NCI-H446 treated with DMSO at 0.1 percent for 48 hours (cell line): ENCODE measurements at regions not wholly inside any gene's neighbourhood (a gene's known extent, or its start where the extent isn't known, plus 50 kb on each side); places are given as distances from the start of the nearest gene placed in this dataset.

Experiments used
- DNase-seq: peaks from one replicate; lab custom pipeline; 2025; lab: John Stamatoyannopoulos, UW

DNA sequence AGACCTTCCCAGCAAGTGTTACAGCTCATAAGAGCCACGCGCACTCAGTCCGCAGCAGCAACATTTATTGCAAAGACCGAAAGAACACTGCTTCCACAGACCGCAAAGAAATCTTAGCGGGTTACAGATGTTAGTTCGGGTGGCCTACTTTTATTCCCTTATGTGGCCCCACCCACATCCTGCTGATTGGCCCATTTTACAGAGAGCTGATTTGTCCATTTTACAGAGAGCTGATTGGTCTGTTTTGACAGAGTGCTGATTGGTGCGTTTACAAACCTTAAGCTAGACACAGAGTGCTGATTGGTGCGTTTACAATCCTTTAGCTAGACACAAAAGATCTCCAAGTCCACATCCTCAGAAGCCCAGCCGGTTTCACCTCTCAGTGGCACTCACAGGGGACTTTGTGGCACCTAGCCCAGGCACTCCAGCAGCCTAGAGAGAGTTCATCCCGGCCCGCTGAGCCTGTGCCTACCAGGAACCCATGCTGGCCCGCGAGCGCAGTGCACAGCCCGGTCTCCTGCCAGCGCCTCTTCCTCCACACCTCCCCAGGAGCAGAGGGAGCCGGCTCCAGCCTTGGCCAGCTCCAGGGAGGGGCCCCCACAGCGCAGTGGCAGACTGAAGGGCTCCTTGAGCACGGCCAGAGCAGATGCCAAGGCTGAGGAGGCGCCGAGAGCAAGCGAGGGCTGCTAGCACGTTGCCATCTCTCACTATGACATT lies 244.3 kb upstream of the TSHZ2 start:
- DNase-seq: no peak

DNA sequence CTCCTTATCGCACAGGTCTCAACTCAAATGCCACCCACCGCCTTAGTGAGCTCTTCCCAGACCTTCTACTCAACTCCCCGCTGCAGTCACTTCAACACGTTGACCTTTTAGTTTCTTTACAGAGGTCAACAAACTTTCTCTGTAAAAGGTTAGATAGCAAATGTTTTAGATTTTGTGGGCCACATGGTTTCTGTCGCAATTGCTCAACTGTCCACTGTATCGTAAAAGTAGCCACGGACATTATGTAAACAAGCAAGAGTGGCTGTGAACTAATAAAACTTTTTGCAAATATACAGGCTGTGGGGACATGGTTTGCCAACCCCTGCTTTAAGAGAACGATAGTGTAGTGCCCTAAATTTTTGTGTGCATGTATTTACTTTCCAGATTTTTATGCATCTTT lies 247.6 kb upstream of the TSHZ2 start:
- no peak for DNase-seq

DNA sequence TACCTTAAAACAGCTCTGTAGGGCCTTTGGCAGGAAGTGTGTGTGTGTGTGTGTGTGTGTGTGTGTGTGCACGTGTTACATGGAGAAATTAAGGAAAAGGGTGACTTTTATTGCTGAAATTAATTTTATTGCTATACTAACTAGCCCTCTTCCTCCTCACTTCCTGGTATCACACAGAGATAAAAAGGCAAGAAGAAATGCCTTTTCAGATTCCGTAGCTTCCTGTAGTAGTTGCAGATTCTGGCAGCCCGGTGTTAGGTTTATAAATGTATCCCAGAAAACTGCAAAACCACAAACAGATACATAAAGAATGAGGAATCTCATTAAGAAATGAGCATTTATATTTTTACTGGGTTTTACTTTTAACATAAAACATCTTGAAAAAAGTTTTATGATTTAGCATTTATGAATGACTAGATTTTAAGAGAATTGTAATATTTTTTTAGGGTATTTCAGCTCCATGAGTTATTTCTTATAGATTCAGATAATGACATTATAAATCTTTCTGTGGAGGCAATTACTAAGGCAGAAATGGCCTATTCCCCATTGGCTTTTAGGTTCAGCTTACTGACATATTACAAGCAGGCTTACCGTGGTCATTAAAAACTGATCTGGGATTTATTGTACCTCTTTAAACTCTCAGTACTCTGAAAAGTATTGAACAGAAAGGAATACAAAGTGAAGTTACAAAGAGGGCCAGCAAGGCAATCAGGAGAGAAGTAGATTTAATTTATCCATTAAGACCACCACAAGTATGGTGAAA lies 249.1 kb upstream of the TSHZ2 start:
- no peak for DNase-seq

DNA sequence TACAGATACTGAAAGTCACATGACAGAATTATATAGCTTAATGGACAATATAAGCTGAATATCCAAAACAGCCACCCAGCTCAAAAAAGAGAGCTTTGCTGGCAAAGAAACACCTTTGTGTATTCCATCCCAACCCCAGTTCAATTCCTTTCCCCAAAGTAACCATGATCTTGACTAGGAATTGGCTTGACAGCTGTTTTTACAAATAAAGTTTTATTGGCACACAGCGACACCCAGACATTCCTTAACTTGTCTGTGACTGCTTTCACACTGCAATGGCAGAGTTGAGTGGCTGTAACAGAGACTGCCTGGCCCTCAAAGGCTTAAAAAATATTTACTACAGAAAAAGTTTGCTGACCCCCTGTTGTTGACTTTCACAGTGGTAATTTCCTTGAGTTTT lies 264.0 kb upstream of the TSHZ2 start:
- no peak for DNase-seq

DNA sequence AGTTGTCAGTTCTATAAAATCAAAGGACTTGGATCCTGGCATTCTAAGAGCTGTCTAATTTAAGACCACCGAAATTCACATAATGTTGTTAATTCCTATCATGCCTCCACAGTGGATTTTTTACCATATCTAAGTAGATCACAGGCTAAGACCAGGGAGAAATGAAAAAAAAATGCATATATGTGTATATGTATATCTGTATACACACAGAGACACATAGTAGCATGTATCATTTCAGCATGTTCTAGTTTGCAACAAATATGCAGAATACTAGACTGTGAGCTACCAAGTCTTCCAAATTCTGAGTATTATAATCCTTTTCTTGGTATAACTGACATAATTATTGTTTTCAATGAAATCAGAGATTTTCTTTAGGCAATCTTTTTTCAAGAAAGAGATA lies 267.6 kb upstream of the TSHZ2 start:
- no peak for DNase-seq

DNA sequence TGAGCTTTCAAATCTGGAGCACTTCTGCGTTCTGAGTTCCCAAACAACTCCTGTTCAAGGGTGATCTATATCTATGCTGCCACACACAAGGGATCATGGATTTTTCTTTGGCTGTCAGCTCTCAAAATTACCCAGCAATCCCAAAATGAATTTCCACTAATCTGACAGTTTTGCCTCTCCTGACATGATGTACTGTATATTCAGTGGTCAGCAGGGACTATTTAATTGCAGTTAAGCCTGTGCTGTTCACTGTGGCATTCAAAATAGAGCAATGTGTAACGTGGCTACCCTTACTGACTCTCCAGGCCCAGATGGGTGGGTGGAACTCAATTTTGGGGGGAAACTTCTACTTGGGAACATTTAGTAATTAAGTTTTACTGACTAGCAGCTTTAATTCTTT lies 283.8 kb upstream of the TSHZ2 start:
- no peak for DNase-seq

DNA sequence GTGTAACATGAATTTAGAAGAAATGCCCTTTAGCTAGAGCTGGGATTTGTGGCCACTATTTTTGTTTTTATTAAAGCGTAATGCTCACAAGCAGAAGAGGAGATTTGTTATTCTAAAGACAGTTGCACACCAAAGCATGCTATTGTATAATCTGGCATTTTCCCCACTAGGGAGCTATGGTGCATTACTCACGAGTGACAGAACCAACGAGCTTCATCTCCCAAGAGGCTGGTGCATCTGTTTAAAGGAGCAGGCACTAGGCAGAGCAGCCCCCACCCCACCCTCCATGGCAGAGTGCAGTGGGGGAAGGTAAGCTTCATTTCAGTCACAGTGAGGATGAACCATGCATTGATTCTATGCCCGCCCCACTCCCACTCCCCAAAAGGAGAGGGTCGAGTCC lies 287.3 kb upstream of the TSHZ2 start:
- no peak for DNase-seq

DNA sequence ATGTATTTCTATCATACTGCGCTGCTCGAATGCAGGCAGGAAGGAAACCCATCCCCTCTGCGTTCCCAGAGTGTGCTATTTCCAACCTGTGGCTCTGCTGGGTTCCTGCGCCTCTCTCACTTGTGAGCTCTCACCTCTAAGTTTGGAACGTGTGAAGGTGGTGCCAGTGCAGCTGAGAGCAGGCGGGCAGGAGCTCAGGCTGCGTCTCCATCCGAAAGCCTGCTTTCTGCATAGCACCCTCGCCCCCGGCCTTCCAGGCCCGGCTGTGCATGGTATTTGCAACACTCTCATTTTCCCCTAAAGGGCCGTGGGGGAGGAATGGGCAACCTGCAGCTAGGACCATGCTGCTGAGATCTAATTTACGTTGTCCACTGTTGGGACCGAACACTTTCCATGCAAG lies 288.0 kb upstream of the TSHZ2 start:
- no peak for DNase-seq

DNA sequence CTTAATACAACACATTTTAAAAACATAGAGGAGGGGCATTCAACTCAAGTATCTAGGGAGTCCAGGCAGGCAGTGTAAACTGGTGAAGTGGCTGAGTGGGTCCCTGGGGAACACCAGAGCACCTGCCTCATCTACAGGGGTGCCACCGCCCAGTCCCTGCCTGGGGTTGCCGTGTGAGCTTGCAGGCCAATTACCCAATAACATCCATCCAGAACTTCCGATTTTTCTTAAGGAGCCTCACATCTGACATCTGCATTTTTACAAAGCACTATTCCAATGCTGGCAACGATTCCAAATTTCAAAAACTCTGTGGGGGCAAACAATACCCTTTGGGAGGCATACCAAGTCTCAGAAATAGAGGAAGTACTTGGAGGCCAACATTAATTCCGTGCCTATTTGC lies 288.4 kb upstream of the TSHZ2 start:
- no peak for DNase-seq

DNA sequence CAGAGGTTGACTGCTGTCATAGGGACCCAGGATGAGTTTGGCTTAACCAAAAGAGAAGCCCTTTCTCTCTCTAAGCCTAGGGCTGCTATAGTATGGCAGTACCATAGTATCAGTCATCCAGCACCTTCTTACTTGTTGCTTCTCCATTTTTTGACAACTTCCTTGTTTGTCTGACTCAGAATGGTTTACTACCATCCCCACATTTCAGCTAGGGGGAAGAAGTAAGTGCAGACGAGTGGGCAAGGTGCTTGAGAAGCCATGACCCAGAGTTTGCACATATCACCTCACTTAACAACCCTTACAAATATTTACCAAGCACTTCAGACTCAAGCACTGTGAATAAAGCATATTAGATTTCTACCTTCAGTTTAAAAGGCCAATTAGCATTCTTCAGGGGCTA lies 289.9 kb upstream of the TSHZ2 start:
- DNase-seq: no peak

DNA sequence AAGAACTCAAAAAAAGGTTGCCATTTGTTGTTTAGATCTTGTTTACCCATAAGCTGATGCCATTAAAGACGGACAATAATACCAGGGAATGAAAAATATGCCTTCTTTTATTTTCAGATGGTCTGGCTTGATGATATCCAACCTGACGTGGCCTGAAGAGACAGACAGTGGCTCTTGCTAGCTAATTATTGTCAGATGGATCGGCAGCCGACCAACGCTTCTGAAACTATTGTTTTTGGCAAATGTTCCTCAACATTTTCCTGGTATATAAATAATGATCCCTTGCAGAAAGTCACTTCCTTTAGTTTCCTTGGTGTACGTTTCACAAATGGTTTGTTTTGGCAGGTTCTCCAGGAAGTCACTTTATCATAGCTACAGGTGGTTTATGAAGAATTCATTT lies 290.9 kb upstream of the TSHZ2 start:
- DNase-seq: no peak

DNA sequence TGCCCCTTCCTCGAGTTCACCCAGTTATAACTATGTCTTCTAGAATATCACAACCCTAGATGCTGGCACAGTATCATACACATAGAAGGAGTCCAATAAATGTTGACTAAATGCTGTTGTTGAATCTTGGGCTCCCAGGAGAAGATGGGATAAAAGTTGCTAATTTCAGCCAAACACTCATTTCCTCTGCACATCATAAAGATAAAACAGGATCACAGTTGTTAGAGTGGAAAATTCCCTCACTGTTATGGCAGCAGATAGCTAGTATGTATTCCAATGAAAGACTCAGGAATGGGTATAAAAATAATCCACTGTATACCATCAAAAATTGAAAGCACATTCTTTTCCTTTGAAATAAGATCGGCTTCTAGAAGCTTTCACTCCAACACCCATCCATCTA lies 294.9 kb upstream of the TSHZ2 start:
- no peak for DNase-seq

DNA sequence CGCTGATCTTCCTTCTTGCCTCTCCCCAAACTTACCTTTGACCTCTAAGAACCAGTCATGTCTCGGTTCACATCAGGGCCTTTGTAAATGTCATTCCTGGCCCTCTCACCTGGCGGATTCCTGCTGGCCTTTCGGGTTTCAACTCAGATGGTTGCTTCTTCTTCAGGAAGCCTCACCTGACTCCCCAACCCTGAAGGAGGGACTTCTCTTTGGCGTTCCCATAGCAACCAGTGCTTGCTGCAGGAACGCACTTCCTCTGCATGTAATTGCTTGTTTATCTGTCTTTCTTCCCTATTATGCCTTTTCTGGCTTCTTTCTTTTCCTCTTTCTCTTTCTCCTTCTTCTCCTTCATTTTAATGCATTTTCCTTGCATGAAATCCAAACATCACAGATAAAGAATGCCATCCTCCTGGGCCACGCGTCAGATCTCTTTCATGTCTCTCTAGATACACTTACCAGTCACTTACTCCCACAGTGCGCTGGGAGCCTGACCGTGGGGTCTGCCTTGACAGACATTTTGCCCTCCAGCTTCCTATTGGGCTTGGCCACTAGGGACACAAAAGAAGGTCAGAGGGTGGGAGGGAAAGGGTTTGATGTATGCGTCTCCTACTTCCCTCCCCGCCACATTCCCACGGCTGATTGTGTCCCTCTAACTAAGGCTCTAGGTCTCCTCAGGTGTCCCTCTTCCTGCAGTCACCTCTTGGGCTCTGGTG lies 295.7 kb upstream of the TSHZ2 start:
- no peak for DNase-seq

DNA sequence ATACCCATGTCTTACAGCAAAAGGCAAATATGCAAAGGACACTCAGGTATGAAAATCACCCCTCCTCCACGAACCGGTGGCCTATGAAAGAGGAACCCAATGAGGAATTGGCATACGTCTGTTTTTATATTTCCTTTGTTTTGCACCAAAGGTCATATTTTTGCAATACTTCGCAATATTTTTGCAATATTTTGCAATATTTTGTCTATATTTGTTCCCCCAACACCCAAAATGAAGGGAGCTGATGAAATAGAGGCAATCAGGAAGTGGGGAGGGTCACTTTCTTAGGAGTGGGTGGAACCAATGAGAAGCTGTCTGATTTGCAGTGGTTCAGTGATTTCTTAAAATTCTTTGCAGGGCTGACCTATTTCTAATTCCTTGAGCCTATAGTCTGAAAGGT lies 296.8 kb upstream of the TSHZ2 start:
- DNase-seq: no peak

DNA sequence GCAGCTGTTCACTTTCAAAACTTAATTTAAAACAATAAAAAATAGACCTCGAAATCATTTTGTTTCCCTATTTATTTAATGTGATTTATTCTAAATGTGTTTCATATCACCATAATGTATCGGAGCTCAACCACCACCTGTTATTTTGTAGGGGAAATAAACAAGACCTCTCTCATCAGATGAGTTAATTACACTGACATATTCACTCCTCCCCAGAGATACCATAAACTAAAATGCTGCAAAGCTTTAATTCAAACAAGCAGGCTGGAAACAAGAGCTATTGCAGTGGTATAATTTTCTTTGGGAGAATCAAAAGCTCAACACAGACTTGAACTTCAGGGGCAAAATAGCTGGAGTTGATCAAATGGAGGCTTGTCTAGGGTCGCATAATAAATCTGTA lies 303.5 kb upstream of the TSHZ2 start:
- no peak for DNase-seq

DNA sequence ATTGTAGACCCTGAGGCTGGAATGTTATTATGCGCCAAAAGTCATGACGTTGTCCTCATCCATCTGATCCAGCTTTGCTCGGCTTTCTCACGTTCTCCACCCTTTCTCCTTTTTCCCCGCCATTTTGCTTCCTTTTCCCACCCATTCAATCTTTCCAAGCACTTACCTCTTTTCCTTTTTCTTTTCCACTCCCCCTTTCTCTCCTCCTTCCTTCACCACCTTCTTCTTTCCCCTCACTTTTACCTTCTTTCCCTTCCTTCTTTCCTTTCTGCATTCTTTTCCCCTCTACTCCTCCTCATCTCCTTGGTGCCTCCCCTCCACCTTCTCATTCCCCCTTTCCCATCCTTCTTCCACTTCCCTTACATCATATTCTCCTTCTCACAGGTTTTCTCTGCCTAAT lies 304.8 kb upstream of the TSHZ2 start:
- no peak for DNase-seq

DNA sequence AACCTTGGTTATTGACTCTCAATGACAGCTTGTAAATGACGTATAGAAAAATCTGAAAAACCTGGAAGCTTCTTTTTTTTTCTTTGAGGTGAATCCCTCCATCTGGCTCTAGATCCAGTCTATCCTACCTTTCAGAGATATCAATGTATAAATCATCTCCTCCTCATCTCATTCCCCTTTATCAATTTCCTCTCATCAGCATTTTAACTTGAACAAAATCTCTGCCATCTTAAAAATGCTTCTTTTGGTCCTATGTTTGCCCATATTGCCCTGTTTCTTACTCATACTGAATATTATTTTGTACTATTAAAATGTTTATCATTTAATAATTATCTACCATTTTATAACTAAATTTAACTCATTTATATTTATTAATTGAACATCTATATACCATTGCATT lies 306.7 kb upstream of the TSHZ2 start:
- no peak for DNase-seq

DNA sequence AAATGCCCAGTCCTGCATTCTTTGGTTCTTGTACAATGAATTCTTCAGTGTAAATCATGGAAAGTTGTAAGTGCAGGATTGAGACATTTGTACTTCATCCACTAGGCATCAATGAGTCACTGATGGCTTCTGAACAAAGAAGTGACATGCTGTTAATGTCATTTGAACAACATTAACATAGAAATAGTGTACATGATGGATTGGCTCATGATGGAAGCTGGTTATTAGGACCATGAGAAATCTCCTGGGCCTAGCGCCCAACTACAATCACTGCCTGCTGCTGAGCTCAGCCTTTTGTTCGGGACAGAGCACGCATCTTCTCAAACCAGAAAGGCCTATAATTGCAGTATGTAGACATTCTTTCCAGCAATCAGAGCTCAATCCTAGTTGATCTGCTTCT lies 316.8 kb upstream of the TSHZ2 start:
- no peak for DNase-seq

DNA sequence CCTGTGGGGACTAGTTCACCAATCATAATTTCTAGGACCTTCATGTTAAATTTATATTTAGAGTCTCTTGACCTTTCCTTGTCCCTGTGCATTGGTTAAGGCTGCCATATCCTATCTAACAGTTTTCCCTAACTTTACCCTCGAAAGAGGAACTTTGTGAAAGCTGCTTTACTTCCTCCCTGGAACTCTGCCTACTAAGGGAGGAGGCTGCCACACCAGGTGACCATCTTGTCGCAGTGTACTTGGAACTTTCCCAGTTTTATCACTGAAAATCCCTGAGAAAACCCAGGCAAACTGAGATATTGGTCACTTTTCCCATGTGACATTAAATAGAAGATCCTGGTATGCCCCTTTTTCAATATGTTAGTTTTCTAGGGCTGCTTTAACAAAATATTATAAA lies 317.6 kb upstream of the TSHZ2 start:
- DNase-seq: no peak

DNA sequence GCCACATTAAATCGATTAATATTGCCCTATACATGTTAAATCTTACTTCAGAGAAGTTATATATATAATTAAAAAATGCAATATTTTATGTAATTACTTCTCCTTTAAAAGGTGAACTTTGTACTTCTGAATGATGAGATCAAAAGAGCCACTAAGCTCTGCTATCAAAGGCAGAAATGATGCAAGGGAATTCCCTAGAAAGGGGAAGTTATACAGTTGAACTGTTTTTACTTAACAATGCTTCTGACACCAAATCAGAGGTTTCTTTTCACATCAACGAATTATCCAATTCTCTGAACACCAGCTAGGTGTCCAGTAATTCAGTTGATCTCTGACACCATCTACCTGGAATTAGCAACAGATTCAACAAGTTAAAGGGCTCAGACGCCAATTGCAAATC lies 319.9 kb upstream of the TSHZ2 start:
- DNase-seq: no peak

DNA sequence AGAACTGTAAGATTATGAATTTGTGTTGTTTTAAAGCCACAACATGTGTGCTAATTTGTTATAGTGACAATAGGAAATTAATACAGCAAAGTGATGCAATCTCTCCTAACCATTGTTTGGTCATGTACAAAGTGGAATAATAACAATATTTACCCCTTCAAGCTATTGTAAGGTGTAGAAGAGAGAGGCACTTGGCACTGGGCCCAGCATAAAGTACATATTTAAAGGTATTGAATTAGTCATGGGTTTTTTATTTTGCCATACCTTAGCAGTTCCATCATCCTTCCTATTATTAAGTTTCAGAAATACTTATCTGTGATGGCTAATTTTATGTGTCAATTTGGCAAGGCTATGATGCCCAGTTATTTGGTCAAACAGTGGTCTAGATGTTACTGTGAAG lies 322.4 kb upstream of the TSHZ2 start:
- DNase-seq: no peak

DNA sequence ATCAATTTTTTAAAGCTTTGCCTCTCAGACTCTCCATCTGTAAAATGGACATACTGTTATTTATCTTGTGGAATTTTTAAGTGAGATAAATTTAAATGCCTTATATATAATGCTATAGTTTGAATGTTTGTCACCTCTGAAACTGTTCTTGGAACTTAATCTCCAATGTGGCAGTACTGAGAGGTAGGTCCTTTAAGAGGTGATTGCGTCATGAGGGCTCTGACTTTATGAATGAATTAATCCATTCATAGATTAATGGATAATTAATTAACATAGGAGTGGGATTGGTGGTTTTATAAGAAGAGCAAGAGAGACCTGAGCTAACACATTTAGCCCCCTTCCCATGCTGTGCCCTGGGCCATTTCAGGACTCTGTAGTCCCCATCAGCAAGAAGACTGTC lies 326.3 kb upstream of the TSHZ2 start:
- no peak for DNase-seq

DNA sequence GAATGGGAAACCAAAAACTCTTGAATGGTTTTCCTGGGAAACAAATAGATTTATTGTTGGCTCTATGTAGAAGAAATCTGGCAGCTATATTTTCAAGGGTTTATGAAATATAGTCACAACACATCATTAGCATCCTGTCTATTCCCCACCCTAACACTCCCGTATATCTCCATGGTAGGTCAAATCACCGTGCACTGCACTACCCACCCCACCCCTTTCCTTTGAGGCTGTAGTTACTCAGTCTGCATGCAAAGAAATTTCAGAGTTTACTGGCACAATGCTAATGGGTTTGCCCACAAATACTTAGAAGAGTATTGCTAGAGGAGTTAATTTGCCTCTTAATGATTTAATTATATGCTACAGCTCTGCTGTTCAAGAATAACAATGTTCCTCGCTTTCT lies 329.1 kb upstream of the TSHZ2 start:
- no peak for DNase-seq
